Left renal pelvis (tissue), 4 donors: ENCODE measurements at regions not wholly inside any gene's neighbourhood (a gene's known extent, or its start where the extent isn't known, plus 50 kb on each side); places are given as distances from the start of the nearest gene placed in this dataset.

ENCODE experiments used
- DNase-seq, 4 donors: peaks; one replicate each; pipeline ENCODE4 v3.0.0-alpha.2; 2013; ENCODE audit warnings: low read depth in 4 of 4, low spot score in 3 of 4

GRCh38 chr1:185646202-185646683 lies 87.9 kb upstream of the HMCN1 start:
- peak; percentile 81 to 89 (median 84) for DNase-seq

DNA sequence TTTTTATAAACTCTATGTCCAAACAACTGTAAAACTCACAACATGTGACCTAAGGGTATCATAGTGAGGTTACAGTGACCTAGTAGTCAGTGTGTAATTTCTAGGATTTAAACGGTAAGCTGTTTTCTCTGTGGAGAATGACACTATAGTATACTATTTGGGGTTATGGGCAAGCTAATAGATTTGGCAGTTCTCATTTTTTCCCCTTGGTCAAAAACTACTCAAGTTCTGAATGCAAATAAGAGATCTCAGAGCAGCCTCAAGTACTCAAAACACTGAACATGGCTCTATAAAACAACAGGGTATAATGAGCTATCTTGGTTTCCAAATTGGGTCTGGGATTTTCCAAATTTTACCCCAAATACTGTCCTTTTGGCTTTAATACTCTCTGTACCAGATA lies 88.5 kb upstream of the HMCN1 start:
- DNase-seq, result no peak

DNA sequence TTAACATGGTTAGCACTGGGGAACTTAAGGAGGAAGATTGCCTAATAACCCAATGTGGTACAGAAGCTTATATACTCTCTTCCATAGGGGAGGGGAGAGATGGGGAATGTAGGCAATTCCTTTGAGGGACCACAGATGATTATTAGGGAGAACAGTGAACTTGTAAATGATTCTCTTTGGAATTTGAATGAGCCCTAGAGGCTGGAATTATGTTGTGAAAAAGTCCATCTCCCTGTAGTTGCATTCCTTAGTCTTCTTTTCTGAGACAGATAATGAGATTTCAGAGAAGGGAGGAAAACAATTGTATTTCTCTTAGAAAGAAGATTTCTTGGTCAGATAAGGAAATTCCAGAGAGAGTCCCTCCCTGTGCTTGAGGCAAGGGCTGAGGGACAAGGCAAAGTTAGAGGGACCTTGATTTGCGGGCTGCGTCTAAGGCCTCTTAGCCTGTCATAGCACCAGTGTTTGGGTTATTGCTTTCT lies 89.0 kb upstream of the HMCN1 start:
- no peak for DNase-seq

GRCh38 chr1:185644531-185644930 lies 89.7 kb upstream of the HMCN1 start:
- DNase-seq, result no peak

GRCh38 chr1:185636848-185637247 lies 97.3 kb upstream of the HMCN1 start:
- DNase-seq, result no peak

GRCh38 chr1:185634704-185635103 lies 99.5 kb upstream of the HMCN1 start:
- no peak for DNase-seq

- DNase-seq, result no peak
These were observed 101.3 kb upstream of the HMCN1 start for GRCh38 chr1:185632659-185633423.

- no peak for DNase-seq
These were observed 102.3 kb upstream of the HMCN1 start for GRCh38 chr1:185631843-185632242.

- no peak for DNase-seq
These were observed 106.3 kb upstream of the HMCN1 start for GRCh38 chr1:185627761-185628501.

GRCh38 chr1:185627171-185627570 lies 107.0 kb upstream of the HMCN1 start:
- DNase-seq, result no peak

DNA sequence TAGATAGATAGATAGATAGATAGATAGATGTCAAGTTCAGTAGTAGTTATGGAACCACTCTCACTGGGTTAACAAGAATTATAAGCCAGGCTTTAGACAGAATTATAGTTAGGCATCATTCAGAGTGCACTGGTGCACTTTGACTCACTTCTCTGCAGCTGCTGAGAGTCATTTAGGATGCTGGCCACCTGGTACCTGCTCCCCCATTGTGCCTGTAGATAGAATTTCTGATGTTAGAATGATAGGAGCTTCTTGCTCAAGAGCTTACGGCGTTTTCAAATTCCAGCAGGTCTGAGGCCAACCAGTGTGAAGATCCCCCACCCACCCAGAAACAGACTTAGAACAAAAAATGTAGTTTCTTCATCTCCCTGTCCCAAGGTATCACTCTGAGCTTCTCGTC lies 107.8 kb upstream of the HMCN1 start:
- no peak for DNase-seq

DNA sequence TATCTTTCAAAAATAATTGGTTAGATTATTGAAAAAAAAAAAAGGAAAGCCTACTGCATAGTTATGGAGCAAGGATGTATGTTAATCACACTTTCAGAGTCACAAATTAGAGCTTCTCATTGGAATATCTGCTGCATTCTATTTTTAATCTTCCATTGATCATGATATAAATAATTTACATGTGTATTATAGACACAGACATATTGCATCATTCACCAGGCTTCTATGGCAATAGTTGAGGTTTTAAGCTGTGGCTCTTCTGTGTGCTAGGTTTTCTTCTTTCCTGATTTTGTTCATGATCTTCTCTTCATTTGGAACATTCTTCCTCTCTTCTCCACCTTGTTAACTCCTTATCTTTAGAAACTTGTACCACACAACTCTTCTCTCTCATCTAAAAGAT lies 123.2 kb upstream of the HMCN1 start:
- no peak for DNase-seq

GRCh38 chr1:185608177-185608576 lies 126.0 kb upstream of the HMCN1 start:
- no peak for DNase-seq

DNA sequence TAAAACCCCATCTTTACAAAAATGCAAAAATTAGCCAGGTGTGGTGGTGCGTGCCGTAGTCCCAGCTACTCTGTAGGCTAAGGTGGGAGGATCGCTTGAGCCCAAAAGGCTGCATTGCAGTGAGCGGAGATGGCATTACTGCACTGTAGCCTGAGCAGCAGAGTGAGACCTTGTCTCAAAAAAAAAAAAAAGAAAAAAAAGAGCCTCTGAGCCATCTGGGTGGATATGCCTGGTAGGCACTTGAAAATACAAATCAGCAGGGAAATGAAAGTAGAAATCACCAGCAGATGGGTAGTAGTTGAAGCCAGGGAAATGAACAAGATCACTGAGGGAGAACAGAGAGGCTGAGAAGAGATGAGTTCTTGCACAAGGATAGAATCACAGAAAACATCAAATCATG lies 131.0 kb upstream of the HMCN1 start:
- no peak for DNase-seq

- DNase-seq, result no peak
These were observed 133.0 kb upstream of the HMCN1 start for GRCh38 chr1:185601189-185601588.

DNA sequence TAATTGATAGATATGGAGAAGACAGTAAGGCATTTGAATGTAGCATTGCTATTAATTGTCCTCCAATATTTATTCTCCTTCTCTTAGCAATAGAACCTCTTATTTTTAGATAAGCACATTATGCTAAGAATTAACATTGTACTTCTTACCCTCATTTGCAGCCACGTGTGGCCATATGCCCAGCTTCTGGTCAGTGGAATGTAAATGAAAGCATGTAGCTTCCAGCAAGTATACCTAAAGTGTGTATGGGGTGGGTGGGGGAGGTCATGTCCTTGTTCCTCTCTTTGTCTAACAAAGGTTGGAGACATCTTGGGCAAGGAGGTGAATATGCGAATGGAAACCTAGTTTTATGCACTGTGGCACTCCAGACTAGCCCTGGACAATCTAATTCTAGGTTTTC lies 133.6 kb upstream of the HMCN1 start:
- no peak for DNase-seq

- DNase-seq, result no peak
These were observed 135.9 kb upstream of the HMCN1 start for GRCh38 chr1:185598332-185598731.

DNA sequence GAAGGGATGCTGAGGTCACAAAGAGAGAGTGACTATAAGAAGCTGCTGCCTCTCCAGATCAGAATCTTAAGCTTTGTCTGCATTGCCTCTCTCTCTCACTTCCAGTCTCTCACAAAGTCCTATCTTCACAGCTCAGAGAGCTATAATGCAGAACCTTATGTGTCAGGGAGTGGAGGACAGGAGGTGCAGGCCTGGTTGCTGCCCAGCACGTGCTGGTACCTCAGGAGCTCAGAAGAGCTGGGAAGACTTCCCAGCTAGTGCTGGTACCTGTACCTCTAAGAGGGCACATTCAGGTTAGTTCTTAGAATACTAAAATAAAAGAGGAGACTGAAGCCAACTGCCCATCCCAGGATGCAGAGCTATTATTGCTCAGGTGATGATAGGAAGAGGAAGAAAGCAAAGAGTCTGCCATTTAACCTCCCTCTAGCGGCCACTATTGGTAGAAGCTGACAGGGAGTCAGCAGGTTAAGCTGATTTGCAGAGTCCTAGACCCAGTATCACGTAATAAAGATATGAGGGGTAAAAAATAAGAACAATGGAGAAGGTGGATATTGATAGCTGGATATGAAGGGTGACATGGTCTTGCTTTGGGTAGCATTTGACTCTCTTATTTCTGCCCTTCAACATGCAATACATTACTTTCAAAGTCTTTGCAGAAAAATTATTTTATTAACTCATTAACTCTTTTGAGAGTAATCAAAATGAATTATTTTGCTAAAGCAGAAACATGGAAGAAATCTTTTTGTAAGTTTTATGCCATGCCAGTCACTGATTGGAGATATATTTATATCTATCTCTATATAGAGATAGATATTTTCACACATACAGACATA lies 138.1 kb upstream of the HMCN1 start:
- no peak for DNase-seq

DNA sequence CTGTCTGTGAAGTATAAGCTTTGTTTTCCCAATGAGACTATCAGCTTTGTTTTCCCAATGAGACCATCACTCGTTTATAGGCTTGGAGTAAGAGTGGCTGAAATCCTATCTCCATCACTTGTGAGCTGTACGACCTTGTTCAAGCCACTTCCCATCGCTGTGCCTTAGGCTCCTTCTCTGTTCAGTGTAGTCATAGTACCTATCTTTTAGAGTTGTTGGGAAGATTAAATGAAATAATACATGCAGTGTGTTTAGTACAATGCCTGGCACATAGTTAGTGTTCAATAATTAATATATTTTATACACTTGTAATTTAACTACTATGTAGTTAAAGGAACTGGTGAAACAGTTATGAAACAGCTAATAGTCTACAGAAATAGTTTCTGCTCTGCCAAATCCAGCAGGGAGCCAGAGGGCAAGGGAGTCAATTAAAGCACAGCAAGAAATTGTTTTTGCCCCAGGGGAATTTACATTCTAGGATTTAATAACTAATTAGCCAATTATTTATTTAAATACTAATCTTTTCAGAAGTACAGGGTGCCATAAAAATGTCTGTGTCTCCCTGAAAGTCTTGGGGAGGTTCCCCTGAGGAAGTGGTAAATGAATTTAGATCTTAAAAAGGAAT lies 139.3 kb upstream of the HMCN1 start:
- no peak for DNase-seq

DNA sequence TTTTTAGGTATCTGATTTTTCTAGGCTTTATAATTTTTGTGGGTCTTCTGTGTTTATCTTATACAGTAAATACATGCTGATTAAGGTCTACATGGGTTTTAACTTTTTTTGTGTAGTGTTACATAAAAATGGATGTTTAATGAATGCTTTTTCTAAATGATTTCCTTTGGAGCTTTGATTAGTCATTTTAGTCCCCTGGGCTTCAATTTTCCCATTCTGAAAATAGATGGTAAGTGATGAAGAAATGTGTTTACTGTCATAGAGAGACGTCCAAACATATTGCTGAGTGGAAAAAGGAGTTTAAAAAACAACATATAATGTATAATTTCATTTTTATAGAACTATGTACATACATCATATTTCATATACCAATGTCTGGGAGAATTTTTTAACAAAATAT lies 140.9 kb upstream of the HMCN1 start:
- no peak for DNase-seq

DNA sequence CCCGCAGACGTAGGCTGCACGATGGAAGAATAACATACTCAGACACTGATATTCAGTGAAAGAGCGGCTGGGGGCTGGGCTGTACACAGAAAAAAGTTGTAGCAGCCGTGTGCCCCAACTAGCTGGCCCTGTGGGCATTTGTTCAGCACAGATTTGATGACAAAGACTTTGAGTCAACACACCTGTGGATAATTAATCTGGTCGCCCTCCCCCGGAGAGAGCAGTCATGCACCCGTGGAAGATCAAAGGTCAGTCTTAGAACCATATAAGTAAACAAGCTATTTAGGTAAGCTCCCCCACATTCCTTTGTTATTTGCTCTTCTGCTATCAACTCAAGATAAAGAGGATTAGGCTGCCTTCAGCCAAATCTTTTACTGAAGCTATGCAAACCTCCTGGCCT lies 148.4 kb upstream of the HMCN1 start:
- no peak for DNase-seq
